G401.6 (cell line): ENCODE measurements at regions not wholly inside any gene's neighbourhood (a gene's known extent, or its start where the extent isn't known, plus 50 kb on each side); places are given as distances from the start of the nearest gene placed in this dataset.
"Not testable (repeated sequence)": the region's sequence is repeated elsewhere in the genome, so short reads cannot be mapped to it uniquely, and the experiment has no call there.

ENCODE experiments used
- FAIRE-seq: peaks from 2 replicates; lab custom pipeline; 2012; peaks lifted over from hg19 to GRCh38; lab: Jason Lieb, UNC

- no peak for FAIRE-seq
Measured at GRCh38 chr2:126106006-126106405, 550.0 kb upstream of the GYPC start.

- FAIRE-seq, result no peak
Measured at GRCh38 chr2:126107883-126108282, 548.1 kb upstream of the GYPC start.

GRCh38 chr2:126115975-126116374, 540.0 kb upstream of the GYPC start:
- FAIRE-seq, result no peak

DNA sequence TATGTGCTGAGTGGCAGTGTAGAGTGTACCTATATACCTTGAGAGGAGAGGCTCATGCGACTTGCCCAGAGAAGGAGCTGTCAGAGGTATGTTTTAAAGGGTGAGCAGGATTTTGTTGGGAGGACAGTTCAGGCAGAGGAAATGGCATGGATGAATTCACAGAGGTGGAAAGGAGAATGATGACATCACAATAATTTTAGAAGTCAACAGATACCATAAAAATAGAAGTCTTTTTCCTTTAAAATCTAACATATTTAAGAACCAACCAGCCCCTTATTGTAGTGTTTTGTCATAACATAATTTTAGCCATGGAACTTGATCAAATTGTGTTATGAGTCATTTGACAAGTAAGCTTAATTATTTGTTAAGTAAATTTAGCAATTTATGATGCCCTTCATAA, 538.1 kb upstream of the GYPC start:
- FAIRE-seq, result no peak

DNA sequence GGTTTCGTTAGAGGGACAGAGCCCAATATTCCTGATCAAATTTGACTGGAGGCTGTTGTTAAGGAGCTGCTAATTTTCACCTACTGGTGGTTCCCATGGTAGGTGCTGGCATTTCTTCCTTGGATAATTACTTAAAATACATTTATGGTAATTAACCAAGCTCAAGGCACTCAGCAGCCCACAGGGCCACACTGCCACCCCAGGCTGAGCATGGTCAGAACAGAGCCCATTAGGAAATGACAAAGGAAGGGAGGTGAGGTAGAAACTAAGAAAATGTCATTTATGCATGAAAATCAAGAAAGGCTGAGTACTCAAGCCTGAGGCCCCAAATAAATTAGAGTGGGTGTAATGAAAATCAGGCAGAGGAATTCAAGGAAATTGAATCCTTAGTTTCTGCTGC, 510.2 kb upstream of the GYPC start:
- FAIRE-seq, result no peak

DNA sequence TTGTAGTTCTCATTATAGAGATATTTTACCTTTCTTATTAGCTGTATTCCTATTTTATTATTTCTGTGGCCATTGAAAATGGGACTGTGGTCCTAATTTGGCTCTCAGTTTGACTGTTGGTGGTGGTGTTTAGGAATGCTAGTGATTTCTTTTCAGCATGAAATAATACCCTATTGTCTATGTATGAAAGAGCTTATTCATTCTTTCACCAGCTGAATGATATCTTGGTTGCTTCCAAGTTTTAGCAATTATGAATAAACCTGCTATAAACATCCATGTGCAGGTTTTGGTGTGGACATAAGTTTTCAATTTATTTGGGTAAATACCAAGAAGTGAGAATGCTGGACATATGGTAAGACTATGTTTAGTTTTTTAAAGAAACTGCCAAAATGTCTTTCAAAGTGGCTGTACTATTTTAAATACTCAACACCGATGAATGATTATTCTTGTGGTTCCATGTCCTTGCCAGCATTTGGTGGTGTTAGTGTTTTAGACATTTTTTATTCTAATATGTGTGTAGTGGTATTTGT, 501.6 kb upstream of the GYPC start:
- no peak for FAIRE-seq

GRCh38 chr2:126160950-126161349, 495.0 kb upstream of the GYPC start:
- not testable (repeated sequence) for FAIRE-seq

DNA sequence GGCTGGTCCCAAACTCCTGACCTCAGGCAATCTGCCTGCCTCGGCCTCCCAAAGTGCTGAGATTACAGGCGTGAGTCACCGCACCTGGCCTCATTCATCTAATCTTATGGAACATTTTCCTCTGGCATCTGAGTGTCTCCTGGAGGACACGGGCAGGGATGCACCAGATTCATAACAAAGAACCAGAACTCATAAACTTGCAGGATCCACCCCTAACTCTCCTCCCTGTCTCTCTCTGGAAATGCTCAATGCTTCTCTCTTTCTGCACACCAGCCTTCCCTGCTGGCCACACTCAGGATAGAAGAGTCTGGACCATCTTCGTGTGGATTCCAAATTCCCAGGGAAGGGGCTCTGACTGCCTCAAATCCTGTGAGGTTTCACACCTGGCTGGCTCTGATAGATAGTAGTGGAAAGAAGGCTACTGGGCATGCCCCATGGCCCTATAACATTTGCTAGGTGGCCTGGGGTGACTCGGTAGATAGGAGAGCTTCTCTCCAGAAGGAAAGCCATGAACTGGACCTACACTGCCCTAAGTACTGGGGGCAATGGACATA, 483.2 kb upstream of the GYPC start:
- no peak for FAIRE-seq

- FAIRE-seq, result no peak
Measured at GRCh38 chr2:126175222-126175621, 480.7 kb upstream of the GYPC start.

DNA sequence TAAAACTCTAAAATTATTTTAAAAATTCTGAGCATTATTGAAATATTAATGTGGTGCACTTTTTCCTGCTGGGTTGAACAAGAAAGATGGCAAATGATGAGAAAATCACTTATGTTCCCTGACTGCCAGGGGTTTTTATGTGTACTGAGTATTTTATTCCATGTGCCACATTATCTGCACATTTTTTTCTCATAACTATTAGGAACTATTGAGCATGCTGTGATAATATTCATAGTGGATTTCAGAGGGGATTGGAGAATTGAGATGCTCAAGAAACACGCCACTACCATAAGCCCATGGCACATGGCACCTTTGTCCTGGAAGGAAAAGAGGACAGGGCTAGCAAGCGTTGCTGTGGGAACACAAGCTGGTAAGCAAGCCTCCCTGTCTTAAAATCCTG, 478.5 kb upstream of the GYPC start:
- no peak for FAIRE-seq

GRCh38 chr2:126187668-126188067, 468.3 kb upstream of the GYPC start:
- no peak for FAIRE-seq

- FAIRE-seq, result no peak
Measured at GRCh38 chr2:126189527-126189926, 466.4 kb upstream of the GYPC start.

GRCh38 chr2:126200538-126200937, 455.4 kb upstream of the GYPC start:
- FAIRE-seq, result no peak

GRCh38 chr2:126208266-126208665, 447.7 kb upstream of the GYPC start:
- no peak for FAIRE-seq

DNA sequence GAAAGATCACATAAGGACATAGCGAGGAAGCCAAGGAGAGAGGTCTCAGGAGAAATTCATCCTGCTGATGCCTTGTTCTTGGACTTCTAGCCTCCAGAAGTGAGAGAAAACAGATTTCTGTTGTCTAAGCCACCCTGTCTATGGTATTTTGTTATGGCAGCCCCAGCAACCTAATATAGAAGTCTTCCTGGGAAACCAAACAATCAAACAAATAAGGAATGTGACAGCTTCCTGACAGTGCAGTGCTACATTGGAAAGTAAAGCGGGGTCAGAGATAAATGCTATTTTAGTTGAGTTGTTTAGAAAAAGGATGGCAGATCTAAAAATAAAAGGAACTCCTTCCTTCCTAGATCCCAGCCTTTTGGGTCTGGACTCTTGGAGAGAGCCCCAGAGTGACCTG, 443.2 kb upstream of the GYPC start:
- no peak for FAIRE-seq

- no peak for FAIRE-seq
Measured at GRCh38 chr2:126219081-126219480, 436.9 kb upstream of the GYPC start.

DNA sequence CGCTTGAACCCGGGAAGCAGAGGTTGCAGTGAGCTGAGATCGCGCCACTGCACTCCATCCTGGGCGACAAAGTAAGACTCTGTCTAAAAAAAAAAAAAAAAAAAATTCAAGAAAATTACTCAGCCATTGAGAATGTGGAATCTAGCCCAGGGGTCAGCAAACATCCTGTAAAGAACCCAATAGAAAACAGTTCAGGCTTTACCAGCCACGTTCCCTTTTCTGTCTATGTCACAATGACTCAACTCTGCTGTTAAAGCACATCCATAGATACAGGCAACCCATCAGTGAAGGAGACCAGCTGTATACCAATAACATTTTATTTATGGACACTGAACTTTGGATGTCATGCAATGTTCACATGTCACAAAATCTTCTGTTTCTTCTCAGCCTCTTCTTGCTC, 435.6 kb upstream of the GYPC start:
- no peak for FAIRE-seq

GRCh38 chr2:126221506-126221905, 434.5 kb upstream of the GYPC start:
- FAIRE-seq, result no peak

GRCh38 chr2:126222278-126222677, 433.7 kb upstream of the GYPC start:
- FAIRE-seq, result no peak

DNA sequence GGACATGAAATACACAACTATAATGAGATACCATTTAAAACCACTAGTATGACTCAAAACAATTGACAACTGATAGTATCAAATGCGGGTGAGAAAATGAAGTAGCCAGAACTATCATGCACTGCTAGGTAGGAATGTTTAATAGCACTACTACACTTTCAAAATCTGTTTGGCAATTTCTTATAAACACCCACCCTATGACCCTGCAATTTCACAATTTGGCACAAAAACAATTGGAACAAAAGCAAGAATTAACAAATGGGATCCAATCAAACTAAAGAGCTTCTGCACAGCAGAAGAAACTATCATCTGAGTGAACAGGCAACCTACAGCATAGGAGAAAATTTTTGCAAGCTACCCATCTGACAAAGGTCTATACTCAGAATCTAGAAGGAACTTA, 431.2 kb upstream of the GYPC start:
- no peak for FAIRE-seq

DNA sequence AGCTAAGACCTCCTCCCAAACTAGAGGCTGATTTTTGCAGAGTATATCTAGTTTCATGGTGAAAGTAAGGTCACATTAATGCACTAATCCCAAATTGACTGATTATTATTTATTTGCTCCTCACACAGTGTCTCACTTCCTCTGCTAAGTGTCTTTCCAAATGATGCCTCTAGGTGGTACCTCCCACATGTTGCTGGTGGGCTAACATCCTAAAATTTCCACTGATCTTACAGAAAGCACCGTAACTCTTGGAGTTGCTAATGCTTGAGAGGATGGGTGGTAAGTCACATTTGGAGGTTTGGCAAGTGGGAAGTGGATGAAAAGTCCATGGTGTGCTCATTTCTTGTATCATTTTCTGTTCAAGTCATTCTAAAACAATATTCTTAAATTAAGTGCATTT, 428.7 kb upstream of the GYPC start:
- no peak for FAIRE-seq

- no peak for FAIRE-seq
Measured at GRCh38 chr2:126228531-126228930, 427.4 kb upstream of the GYPC start.

- no peak for FAIRE-seq
Measured at GRCh38 chr2:126238251-126238650, 417.7 kb upstream of the GYPC start.

GRCh38 chr2:126239320-126239955, 416.5 kb upstream of the GYPC start:
- FAIRE-seq, result no peak
